GM23338 (cell line): ENCODE measurements at regions not wholly inside any gene's neighbourhood (a gene's known extent, or its start where the extent isn't known, plus 50 kb on each side); places are given as distances from the start of the nearest gene placed in this dataset.

Experiments
- ATAC-seq: fragments of 200-7000 bp; cut with Tn5 transposase; 3 replicates; pipeline ENCODE4 v1.9.1; 2020
- DNase-seq: peaks from one replicate; pipeline ENCODE4 v3.0.0-alpha.2; 2015; ENCODE audit warnings: low spot score
- H2AFZ ChIP-seq: fragments of 200-600 bp; sonication (generic); 2 replicates; pipeline ENCODE4 v1.8.0; 2016; ENCODE audit warnings: antibody characterized with exemption, mild to moderate bottlenecking, moderate library complexity
- H3F3A ChIP-seq: fragments of 200-600 bp; sonication (generic); replicated peaks from 2 replicates; pipeline ENCODE4 v1.8.0; 2017; ENCODE audit warnings: antibody characterized with exemption, mixed run types, low read depth
- H3K27ac ChIP-seq: fragments of 200-600 bp; sonication (generic); 2 replicates; pipeline ENCODE4 v1.6.1; 2016; ENCODE audit warnings: low read depth
- H3K27me3 ChIP-seq: fragments of 200-600 bp; sonication (generic); 2 replicates; pipeline ENCODE4 v1.8.0; 2016; ENCODE audit warnings: mild to moderate bottlenecking, mixed run types, moderate library complexity; ENCODE audit not compliant: insufficient read depth
- H3K36me3 ChIP-seq: fragments of 200-600 bp; sonication (generic); 2 replicates; pipeline ENCODE4 v1.8.0; 2016; ENCODE audit warnings: mild to moderate bottlenecking; ENCODE audit not compliant: insufficient read depth
- H3K4me1 ChIP-seq: fragments of 200-600 bp; sonication (generic); 2 replicates; pipeline ENCODE4 v1.8.0; 2016; ENCODE audit warnings: mild to moderate bottlenecking, moderate library complexity; ENCODE audit not compliant: insufficient read depth
- H3K4me2 ChIP-seq: fragments of 200-600 bp; sonication (generic); 2 replicates; pipeline ENCODE4 v1.7.1; 2017; ENCODE audit warnings: mixed run types
- H3K4me3 ChIP-seq: fragments of 200-600 bp; sonication (generic); 2 replicates; pipeline ENCODE4 v1.6.1; 2016; ENCODE audit warnings: mixed run types
- H3K79me2 ChIP-seq: fragments of 200-600 bp; sonication (generic); replicated peaks from 2 replicates; pipeline ENCODE4 v1.8.0; 2017; ENCODE audit warnings: mild to moderate bottlenecking; ENCODE audit not compliant: insufficient read depth
- H3K9me2 ChIP-seq: fragments of 200-600 bp; sonication (generic); 2 replicates; pipeline ENCODE4 v1.8.0; 2017; ENCODE audit not compliant: insufficient read depth
- H4K20me1 ChIP-seq: fragments of 200-600 bp; sonication (generic); replicated peaks from 2 replicates; pipeline ENCODE4 v1.8.0; 2017; ENCODE audit warnings: mild to moderate bottlenecking; ENCODE audit not compliant: insufficient read depth
- H3K27ac Mint-ChIP-seq: 2 replicates; pipeline ENCODE4 v1.8.0; 2020; ENCODE audit warnings: inconsistent platforms, mild to moderate bottlenecking, moderate library complexity, mixed read lengths
- H3K27me3 Mint-ChIP-seq: 3 replicates; pipeline ENCODE4 v1.8.0; 2022; ENCODE audit warnings: low read depth, mild to moderate bottlenecking, moderate library complexity, mixed read lengths, inconsistent platforms; ENCODE audit not compliant: insufficient read depth, poor library complexity
- H3K36me3 Mint-ChIP-seq: 3 replicates; pipeline ENCODE4 v1.8.0; 2021; ENCODE audit warnings: low read depth, mild to moderate bottlenecking, inconsistent platforms, moderate library complexity, mixed read lengths
- H3K4me1 Mint-ChIP-seq: 3 replicates; pipeline ENCODE4 v1.8.0; 2020; ENCODE audit warnings: mild to moderate bottlenecking, inconsistent platforms, mixed read lengths
- H3K4me3 Mint-ChIP-seq: 3 replicates; pipeline ENCODE4 v1.8.0; 2021; ENCODE audit warnings: moderate library complexity, mild to moderate bottlenecking, inconsistent platforms, mixed read lengths
- H3K9me3 Mint-ChIP-seq: 3 replicates; pipeline ENCODE4 v1.8.0; 2020; ENCODE audit warnings: moderate library complexity, mild to moderate bottlenecking, inconsistent platforms, mixed read lengths
- CREB1 ChIP-seq: fragments of 250-450 bp; sonication (Bioruptor Pico); IDR thresholded peaks from 2 replicates; pipeline ENCODE4 v1.5.0; 2020; ENCODE audit warnings: low read depth, mild to moderate bottlenecking, moderate library complexity
- EZH2 ChIP-seq: fragments of 200-600 bp; sonication (generic); IDR thresholded peaks from one replicate; pipeline ENCODE4 v1.8.0; 2017; ENCODE audit warnings: antibody characterized with exemption, mild to moderate bottlenecking, low read depth; ENCODE audit not compliant: unreplicated experiment
- EZH2phosphoT487 ChIP-seq: fragments of 200-600 bp; sonication (generic); IDR thresholded peaks from one replicate; pipeline ENCODE4 v1.8.1; 2018; ENCODE audit warnings: antibody characterized with exemption; ENCODE audit not compliant: unreplicated experiment
- JUNB ChIP-seq: IDR thresholded peaks from one replicate; pipeline ENCODE4 v1.6.1; 2016; ENCODE audit warnings: antibody characterized with exemption; ENCODE audit not compliant: unreplicated experiment
- NANOG ChIP-seq: IDR thresholded peaks from 2 replicates; pipeline ENCODE4 v1.6.1; 2016; ENCODE audit warnings: antibody characterized with exemption, borderline replicate concordance
- POLR2AphosphoS5 ChIP-seq: IDR thresholded peaks from 2 replicates; pipeline ENCODE4 v1.6.1; 2016; ENCODE audit warnings: antibody characterized with exemption, low read depth
- STAT1 ChIP-seq: IDR thresholded peaks from one replicate; pipeline ENCODE4 v1.6.1; 2016; ENCODE audit warnings: antibody characterized with exemption; ENCODE audit not compliant: unreplicated experiment
- ZNF114 ChIP-seq: fragments of 250-450 bp; sonication (Bioruptor Pico); IDR thresholded peaks from 2 replicates; pipeline ENCODE4 v1.5.0; 2020; ENCODE audit warnings: mild to moderate bottlenecking, moderate library complexity
- ZNF331 ChIP-seq: fragments of 250-450 bp; sonication (Bioruptor Pico); IDR thresholded peaks from 2 replicates; pipeline ENCODE4 v1.5.0; 2020; ENCODE audit warnings: low read depth, mild to moderate bottlenecking, moderate library complexity
- TF ChIP-seq, protein P1 (sequence below): fragments of 250-450 bp; sonication (Bioruptor Pico); IDR thresholded peaks from 2 replicates; pipeline ENCODE4 v1.5.0; 2020; ENCODE audit warnings: mild to moderate bottlenecking, moderate library complexity
- TF ChIP-seq, protein P2 (sequence below): IDR thresholded peaks from one replicate; pipeline ENCODE4 v1.6.1; 2018; ENCODE audit warnings: antibody characterized with exemption; ENCODE audit not compliant: unreplicated experiment
- TF ChIP-seq, protein P3 (sequence below), 2 experiments: fragments of 200-600 bp in 1 of 2; sonication (generic) in 1 of 2; conservative IDR thresholded peaks; 2 replicates each; pipeline versions ENCODE4 v1.5.1 to v1.6.1; 2016 to 2017; ENCODE audit warnings: antibody characterized with exemption in 2 of 2, low read depth in 2 of 2, mild to moderate bottlenecking in 2 of 2, moderate library complexity in 1 of 2
- TF ChIP-seq, protein P4 (sequence below): IDR thresholded peaks from 2 replicates; pipeline ENCODE4 v1.6.1; 2016; ENCODE audit warnings: antibody characterized with exemption

DNA sequence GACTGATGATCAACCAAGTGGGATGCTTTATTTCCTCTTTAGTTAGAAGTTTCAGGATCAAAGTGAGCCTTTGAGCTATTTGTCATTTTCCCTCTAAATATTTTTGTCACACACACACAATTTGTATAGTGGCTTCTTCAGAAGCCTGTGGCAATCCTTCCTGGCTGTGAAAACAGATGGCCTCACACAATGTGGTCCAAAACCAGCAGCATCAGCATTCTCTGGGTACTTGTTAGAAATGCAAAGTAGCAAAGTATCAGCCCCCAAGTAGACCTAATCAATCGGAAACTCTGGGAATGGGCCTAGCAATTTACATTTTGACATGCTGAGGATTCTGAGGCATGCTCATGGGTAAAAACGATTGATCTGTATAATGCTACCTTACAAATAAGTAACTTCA is 115.9 kb downstream of the PAX1 start:
- no peaks in the 10 kb centered on the region for H3K9me2 ChIP-seq
- H3K9me3 Mint-ChIP-seq = no peaks in the 10 kb centered on the region
- H4K20me1 ChIP-seq = no peaks in the 10 kb centered on the region
- no peak overlapping the region for H3K27ac ChIP-seq
- no peak overlapping the region for H3K4me3 ChIP-seq
- peaks cover 3% of the 10 kb centered on the region; the same call in 2 of the 3 replicates for H3K4me1 Mint-ChIP-seq
- H2AFZ ChIP-seq = no peak overlapping the region
- no peaks in the 10 kb centered on the region for H3K79me2 ChIP-seq
- TF ChIP-seq NANOG = no peak
- TF ChIP-seq, protein P1, sequence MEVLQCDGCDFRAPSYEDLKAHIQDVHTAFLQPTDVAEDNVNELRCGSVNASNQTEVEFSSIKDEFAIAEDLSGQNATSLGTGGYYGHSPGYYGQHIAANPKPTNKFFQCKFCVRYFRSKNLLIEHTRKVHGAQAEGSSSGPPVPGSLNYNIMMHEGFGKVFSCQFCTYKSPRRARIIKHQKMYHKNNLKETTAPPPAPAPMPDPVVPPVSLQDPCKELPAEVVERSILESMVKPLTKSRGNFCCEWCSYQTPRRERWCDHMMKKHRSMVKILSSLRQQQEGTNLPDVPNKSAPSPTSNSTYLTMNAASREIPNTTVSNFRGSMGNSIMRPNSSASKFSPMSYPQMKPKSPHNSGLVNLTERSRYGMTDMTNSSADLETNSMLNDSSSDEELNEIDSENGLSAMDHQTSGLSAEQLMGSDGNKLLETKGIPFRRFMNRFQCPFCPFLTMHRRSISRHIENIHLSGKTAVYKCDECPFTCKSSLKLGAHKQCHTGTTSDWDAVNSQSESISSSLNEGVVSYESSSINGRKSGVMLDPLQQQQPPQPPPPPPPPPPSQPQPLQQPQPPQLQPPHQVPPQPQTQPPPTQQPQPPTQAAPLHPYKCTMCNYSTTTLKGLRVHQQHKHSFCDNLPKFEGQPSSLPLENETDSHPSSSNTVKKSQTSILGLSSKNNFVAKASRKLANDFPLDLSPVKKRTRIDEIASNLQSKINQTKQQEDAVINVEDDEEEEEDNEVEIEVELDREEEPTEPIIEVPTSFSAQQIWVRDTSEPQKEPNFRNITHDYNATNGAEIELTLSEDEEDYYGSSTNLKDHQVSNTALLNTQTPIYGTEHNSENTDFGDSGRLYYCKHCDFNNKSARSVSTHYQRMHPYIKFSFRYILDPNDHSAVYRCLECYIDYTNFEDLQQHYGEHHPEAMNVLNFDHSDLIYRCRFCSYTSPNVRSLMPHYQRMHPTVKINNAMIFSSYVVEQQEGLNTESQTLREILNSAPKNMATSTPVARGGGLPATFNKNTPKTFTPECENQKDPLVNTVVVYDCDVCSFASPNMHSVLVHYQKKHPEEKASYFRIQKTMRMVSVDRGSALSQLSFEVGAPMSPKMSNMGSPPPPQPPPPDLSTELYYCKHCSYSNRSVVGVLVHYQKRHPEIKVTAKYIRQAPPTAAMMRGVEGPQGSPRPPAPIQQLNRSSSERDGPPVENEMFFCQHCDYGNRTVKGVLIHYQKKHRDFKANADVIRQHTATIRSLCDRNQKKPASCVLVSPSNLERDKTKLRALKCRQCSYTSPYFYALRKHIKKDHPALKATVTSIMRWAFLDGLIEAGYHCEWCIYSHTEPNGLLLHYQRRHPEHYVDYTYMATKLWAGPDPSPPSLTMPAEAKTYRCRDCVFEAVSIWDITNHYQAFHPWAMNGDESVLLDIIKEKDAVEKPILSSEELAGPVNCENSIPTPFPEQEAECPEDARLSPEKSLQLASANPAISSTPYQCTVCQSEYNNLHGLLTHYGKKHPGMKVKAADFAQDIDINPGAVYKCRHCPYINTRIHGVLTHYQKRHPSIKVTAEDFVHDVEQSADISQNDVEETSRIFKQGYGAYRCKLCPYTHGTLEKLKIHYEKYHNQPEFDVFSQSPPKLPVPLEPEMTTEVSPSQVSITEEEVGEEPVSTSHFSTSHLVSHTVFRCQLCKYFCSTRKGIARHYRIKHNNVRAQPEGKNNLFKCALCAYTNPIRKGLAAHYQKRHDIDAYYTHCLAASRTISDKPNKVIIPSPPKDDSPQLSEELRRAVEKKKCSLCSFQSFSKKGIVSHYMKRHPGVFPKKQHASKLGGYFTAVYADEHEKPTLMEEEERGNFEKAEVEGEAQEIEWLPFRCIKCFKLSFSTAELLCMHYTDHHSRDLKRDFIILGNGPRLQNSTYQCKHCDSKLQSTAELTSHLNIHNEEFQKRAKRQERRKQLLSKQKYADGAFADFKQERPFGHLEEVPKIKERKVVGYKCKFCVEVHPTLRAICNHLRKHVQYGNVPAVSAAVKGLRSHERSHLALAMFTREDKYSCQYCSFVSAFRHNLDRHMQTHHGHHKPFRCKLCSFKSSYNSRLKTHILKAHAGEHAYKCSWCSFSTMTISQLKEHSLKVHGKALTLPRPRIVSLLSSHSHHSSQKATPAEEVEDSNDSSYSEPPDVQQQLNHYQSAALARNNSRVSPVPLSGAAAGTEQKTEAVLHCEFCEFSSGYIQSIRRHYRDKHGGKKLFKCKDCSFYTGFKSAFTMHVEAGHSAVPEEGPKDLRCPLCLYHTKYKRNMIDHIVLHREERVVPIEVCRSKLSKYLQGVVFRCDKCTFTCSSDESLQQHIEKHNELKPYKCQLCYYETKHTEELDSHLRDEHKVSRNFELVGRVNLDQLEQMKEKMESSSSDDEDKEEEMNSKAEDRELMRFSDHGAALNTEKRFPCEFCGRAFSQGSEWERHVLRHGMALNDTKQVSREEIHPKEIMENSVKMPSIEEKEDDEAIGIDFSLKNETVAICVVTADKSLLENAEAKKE (CRISPR knock-in tag) = no peak
- no peak for TF ChIP-seq EZH2
- TF ChIP-seq, protein P2, sequence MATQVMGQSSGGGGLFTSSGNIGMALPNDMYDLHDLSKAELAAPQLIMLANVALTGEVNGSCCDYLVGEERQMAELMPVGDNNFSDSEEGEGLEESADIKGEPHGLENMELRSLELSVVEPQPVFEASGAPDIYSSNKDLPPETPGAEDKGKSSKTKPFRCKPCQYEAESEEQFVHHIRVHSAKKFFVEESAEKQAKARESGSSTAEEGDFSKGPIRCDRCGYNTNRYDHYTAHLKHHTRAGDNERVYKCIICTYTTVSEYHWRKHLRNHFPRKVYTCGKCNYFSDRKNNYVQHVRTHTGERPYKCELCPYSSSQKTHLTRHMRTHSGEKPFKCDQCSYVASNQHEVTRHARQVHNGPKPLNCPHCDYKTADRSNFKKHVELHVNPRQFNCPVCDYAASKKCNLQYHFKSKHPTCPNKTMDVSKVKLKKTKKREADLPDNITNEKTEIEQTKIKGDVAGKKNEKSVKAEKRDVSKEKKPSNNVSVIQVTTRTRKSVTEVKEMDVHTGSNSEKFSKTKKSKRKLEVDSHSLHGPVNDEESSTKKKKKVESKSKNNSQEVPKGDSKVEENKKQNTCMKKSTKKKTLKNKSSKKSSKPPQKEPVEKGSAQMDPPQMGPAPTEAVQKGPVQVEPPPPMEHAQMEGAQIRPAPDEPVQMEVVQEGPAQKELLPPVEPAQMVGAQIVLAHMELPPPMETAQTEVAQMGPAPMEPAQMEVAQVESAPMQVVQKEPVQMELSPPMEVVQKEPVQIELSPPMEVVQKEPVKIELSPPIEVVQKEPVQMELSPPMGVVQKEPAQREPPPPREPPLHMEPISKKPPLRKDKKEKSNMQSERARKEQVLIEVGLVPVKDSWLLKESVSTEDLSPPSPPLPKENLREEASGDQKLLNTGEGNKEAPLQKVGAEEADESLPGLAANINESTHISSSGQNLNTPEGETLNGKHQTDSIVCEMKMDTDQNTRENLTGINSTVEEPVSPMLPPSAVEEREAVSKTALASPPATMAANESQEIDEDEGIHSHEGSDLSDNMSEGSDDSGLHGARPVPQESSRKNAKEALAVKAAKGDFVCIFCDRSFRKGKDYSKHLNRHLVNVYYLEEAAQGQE = no peak
- no peak for TF ChIP-seq POLR2AphosphoS5
- no peak for TF ChIP-seq JUNB
- TF ChIP-seq CREB1 (CRISPR knock-in tag) = no peak
- TF ChIP-seq, protein P3, sequence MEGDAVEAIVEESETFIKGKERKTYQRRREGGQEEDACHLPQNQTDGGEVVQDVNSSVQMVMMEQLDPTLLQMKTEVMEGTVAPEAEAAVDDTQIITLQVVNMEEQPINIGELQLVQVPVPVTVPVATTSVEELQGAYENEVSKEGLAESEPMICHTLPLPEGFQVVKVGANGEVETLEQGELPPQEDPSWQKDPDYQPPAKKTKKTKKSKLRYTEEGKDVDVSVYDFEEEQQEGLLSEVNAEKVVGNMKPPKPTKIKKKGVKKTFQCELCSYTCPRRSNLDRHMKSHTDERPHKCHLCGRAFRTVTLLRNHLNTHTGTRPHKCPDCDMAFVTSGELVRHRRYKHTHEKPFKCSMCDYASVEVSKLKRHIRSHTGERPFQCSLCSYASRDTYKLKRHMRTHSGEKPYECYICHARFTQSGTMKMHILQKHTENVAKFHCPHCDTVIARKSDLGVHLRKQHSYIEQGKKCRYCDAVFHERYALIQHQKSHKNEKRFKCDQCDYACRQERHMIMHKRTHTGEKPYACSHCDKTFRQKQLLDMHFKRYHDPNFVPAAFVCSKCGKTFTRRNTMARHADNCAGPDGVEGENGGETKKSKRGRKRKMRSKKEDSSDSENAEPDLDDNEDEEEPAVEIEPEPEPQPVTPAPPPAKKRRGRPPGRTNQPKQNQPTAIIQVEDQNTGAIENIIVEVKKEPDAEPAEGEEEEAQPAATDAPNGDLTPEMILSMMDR (conservative IDR thresholded peaks at IDR 0.05; ENCODE audit: low read depth in 2 of 2) = no peak
- TF ChIP-seq EZH2phosphoT487 = no peak
- TF ChIP-seq ZNF114 (CRISPR knock-in tag) = no peak
- no peak for TF ChIP-seq ZNF331
- TF ChIP-seq, protein P4, sequence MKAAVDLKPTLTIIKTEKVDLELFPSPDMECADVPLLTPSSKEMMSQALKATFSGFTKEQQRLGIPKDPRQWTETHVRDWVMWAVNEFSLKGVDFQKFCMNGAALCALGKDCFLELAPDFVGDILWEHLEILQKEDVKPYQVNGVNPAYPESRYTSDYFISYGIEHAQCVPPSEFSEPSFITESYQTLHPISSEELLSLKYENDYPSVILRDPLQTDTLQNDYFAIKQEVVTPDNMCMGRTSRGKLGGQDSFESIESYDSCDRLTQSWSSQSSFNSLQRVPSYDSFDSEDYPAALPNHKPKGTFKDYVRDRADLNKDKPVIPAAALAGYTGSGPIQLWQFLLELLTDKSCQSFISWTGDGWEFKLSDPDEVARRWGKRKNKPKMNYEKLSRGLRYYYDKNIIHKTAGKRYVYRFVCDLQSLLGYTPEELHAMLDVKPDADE = no peak
- TF ChIP-seq STAT1 = no peak
- H3K4me3 Mint-ChIP-seq = no peak overlapping the region
- no peaks in the 10 kb centered on the region for H3K36me3 Mint-ChIP-seq
- no peaks in the 10 kb centered on the region for H3K27me3 Mint-ChIP-seq
- ATAC-seq = no peak; the same call in 2 of the 3 replicates
- H3K27me3 ChIP-seq = no peaks in the 10 kb centered on the region
- H3K4me2 ChIP-seq = no peak overlapping the region
- no peaks in the 10 kb centered on the region for H3F3A ChIP-seq
- no peaks in the 10 kb centered on the region for H3K4me1 ChIP-seq
- H3K27ac Mint-ChIP-seq = no peak overlapping the region
- peak; percentile 8 for DNase-seq
- H3K36me3 ChIP-seq = no peaks in the 10 kb centered on the region
